Mesendoderm (in vitro differentiated cells): ENCODE measurements at regions not wholly inside any gene's neighbourhood (a gene's known extent, or its start where the extent isn't known, plus 50 kb on each side); places are given as distances from the start of the nearest gene placed in this dataset.

Source experiments
- DNase-seq: peaks from one replicate; pipeline ENCODE4 v3.0.0; 2013
- H2AK5ac ChIP-seq: 2 replicates; pipeline ENCODE4 v1.6.1; 2013; ENCODE audit warnings: low read length, inconsistent platforms
- H2BK120ac ChIP-seq: 2 replicates; pipeline ENCODE4 v1.6.1; 2013; ENCODE audit warnings: low read depth, mild to moderate bottlenecking, low read length, moderate library complexity, mixed read lengths
- H2BK15ac ChIP-seq: replicated peaks from 2 replicates; pipeline ENCODE4 v1.6.1; 2013; ENCODE audit warnings: low read depth, mild to moderate bottlenecking, moderate library complexity
- H2BK5ac ChIP-seq: 2 replicates; pipeline ENCODE4 v1.6.1; 2013; ENCODE audit warnings: low read length, inconsistent platforms
- H3K18ac ChIP-seq: 2 replicates; pipeline ENCODE4 v1.6.1; 2013; ENCODE audit warnings: mild to moderate bottlenecking, low read length, mixed read lengths
- H3K23ac ChIP-seq: one replicate; pipeline ENCODE4 v1.6.1; 2013; ENCODE audit warnings: low read length
- H3K27ac ChIP-seq: 2 replicates; pipeline ENCODE4 v1.5.1; 2013; ENCODE audit warnings: low read depth, mild to moderate bottlenecking, inconsistent platforms, low read length, moderate library complexity
- H3K27me3 ChIP-seq: 2 replicates; pipeline ENCODE4 v1.6.1; 2013; ENCODE audit warnings: low read length, control low read depth, mild to moderate bottlenecking, inconsistent platforms; ENCODE audit not compliant: insufficient read depth, poor library complexity
- H3K36me3 ChIP-seq: 2 replicates; pipeline ENCODE4 v1.6.1; 2013; ENCODE audit warnings: low read length, inconsistent platforms; ENCODE audit not compliant: control insufficient read depth, insufficient read depth
- H3K4ac ChIP-seq: one replicate; pipeline ENCODE4 v1.6.1; 2013; ENCODE audit warnings: low read depth, mild to moderate bottlenecking, low read length, moderate library complexity
- H3K4me1 ChIP-seq: 2 replicates; pipeline ENCODE4 v1.6.1; 2013; ENCODE audit warnings: low read depth, low read length, inconsistent platforms; ENCODE audit not compliant: control insufficient read depth
- H3K4me2 ChIP-seq: 2 replicates; pipeline ENCODE4 v1.6.1; 2013; ENCODE audit warnings: low read length
- H3K4me3 ChIP-seq: 2 replicates; pipeline ENCODE4 v1.5.1; 2013; ENCODE audit warnings: mild to moderate bottlenecking, low read length
- H3K56ac ChIP-seq: one replicate; pipeline ENCODE4 v1.6.1; 2013; ENCODE audit warnings: low read length
- H3K79me1 ChIP-seq: 2 replicates; pipeline ENCODE4 v1.6.1; 2013; ENCODE audit warnings: low read length, inconsistent platforms
- H3K79me2 ChIP-seq: 2 replicates; pipeline ENCODE4 v1.6.1; 2013; ENCODE audit warnings: mild to moderate bottlenecking, low read length; ENCODE audit not compliant: control insufficient read depth, insufficient read depth
- H3K9ac ChIP-seq: 2 replicates; pipeline ENCODE4 v1.6.1; 2013; ENCODE audit warnings: low read length, inconsistent platforms
- H4K5ac ChIP-seq: one replicate; pipeline ENCODE4 v1.6.1; 2013; ENCODE audit warnings: low read length
- H4K8ac ChIP-seq: one replicate; pipeline ENCODE4 v1.6.1; 2013; ENCODE audit warnings: low read depth, mild to moderate bottlenecking, control low read depth, low read length, moderate library complexity
- WGBS: extraction: QIAGEN DNeasy Blood & Tissue Kit; methylation state at CpG from one replicate; pipeline ENCODE4 v1.1.7; 2013; ENCODE audit warnings: low lambda C conversion rate, missing lambda C conversion rate; ENCODE audit not compliant: insufficient coverage; ENCODE audit errors: extremely low coverage; 5-methylcytosine and 5-hydroxymethylcytosine counted together

DNA sequence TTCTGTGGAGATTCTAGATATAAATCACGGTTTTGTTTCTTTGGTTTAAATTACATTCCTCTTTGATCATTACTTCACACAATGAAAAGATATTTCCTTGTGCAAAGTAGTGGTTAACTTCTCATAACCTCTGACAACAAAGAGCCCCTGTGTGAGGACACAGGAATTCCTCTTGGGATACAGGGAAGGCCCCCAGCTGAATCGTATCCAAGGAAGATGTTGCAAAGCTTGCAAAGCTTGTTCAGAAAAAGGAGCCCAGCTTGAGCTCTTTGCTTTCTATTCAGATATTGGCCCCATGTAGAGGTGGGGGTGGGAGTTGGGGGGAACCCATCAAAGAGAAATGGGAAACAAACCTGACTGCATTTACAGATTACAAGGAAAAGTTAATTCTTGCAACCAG, 145.7 kb downstream of the RELL1 start:
- Histone ChIP-seq H3K27ac (no peak overlapping the region), H2BK5ac (no peak overlapping the region), H3K18ac (no peak overlapping the region), H3K4me2 (no peak overlapping the region), H3K36me3 (no peaks in the 10 kb centered on the region), H3K79me1 (no peaks in the 10 kb centered on the region), H3K27me3 (no peaks in the 10 kb centered on the region), H4K5ac (no peak overlapping the region), H2BK120ac (no peak overlapping the region), H3K4ac (no peak overlapping the region), H2AK5ac (no peak overlapping the region), H2BK15ac (no peak overlapping the region), H4K8ac (no peak overlapping the region), H3K56ac (no peak overlapping the region), H3K4me3 (no peak overlapping the region), H3K4me1 (peaks cover 2% of the 10 kb centered on the region), H3K9ac (no peak overlapping the region), H3K23ac (no peak overlapping the region), H3K79me2 (no peaks in the 10 kb centered on the region)
- DNase-seq = peak; percentile 26
- no CpG with 5 or more reads among the region's 2 CpGs for WGBS

DNA sequence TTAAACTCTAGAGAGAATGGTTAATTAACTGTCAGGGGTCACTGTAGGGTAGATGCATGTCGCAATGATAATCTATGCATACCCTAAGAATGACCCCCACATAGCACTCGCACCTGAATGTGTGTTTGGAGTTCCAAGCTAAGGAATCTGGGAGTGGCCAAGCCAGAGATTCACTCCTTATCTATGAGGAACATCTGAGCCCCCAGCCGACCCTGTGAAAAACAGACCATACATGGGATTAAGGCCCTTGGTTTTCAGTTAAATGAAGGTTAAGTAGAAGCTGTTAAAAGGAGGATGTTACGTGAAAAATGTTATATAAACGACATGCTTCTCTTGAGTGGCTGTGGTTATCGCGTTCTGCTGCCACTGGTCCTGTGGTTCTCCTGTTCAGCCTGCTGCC, 147.2 kb downstream of the RELL1 start:
- Histone ChIP-seq H2BK5ac (no peak overlapping the region), H3K79me2 (no peaks in the 10 kb centered on the region), H2BK15ac (no peak overlapping the region), H3K36me3 (no peaks in the 10 kb centered on the region), H2BK120ac (no peak overlapping the region), H3K23ac (no peak overlapping the region), H3K9ac (no peak overlapping the region), H4K8ac (no peak overlapping the region), H4K5ac (no peak overlapping the region), H3K27ac (no peak overlapping the region), H3K4me2 (no peak overlapping the region), H3K4ac (no peak overlapping the region), H3K4me1 (peaks cover 2% of the 10 kb centered on the region), H3K18ac (no peak overlapping the region), H3K56ac (no peak overlapping the region), H3K79me1 (no peaks in the 10 kb centered on the region), H3K27me3 (no peaks in the 10 kb centered on the region), H3K4me3 (no peak overlapping the region), H2AK5ac (no peak overlapping the region)
- peak; percentile 81 for DNase-seq
- no CpG with 5 or more reads among the region's 7 CpGs for WGBS

DNA sequence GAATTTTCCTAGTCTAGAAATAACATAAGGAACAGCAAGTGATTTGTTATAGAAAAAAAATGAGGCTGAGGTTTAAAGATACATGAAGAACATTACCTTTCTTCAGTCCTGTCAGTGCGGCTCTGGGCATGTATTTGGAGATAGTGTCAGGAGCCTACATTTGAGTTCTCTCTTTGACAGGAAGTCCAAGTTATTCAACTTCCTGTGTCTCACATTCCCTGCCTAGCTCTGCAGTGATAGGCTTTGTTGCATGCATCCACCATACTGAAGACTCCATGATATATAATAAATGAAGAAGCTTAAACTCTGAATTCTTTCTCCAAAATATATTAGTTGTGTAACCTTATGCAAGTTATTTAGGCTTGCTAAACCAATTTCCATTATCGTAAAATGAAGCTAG, 148.7 kb downstream of the RELL1 start:
- no peaks in the 10 kb centered on the region for H3K27me3 ChIP-seq
- no peak overlapping the region for H2BK5ac ChIP-seq
- no peak overlapping the region for H3K4me3 ChIP-seq
- no peak overlapping the region for H3K56ac ChIP-seq
- no peak overlapping the region for H3K4ac ChIP-seq
- H3K36me3 ChIP-seq = no peaks in the 10 kb centered on the region
- no peaks in the 10 kb centered on the region for H3K79me2 ChIP-seq
- no peak overlapping the region for H3K4me2 ChIP-seq
- peaks cover 2% of the 10 kb centered on the region for H3K4me1 ChIP-seq
- H3K27ac ChIP-seq = no peak overlapping the region
- no peak overlapping the region for H2BK120ac ChIP-seq
- H3K18ac ChIP-seq = no peak overlapping the region
- H4K8ac ChIP-seq = no peak overlapping the region
- no peak overlapping the region for H3K23ac ChIP-seq
- no peak overlapping the region for H2BK15ac ChIP-seq
- DNase-seq = no peak
- WGBS = no CpG with 5 or more reads among the region's 2 CpGs
- no peaks in the 10 kb centered on the region for H3K79me1 ChIP-seq
- H3K9ac ChIP-seq = no peak overlapping the region
- no peak overlapping the region for H2AK5ac ChIP-seq
- H4K5ac ChIP-seq = no peak overlapping the region

DNA sequence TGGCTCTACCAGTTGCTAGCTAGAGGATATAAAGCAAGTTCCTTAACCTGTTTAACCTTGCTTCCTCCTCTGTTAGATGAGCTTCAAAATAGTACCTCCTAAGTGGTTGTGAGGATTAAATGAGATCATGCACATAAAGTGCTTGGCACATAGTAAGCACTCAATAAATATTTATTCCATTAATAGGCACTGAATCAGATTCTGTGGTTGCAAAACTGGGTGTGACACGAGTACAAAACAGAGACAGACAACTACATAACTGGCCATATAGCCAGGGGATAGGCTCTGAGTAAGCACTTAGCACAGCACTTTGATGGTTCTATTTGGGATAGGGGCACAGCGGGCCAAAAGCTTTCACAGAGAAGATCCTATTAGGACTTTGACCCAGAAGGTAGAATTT, 150.3 kb downstream of the RELL1 start:
- Histone ChIP-seq H3K4ac (no peak overlapping the region), H3K4me2 (no peak overlapping the region), H3K27me3 (no peaks in the 10 kb centered on the region), H3K79me1 (no peaks in the 10 kb centered on the region), H2BK15ac (no peak overlapping the region), H4K5ac (no peak overlapping the region), H3K4me1 (no peaks in the 10 kb centered on the region), H3K23ac (no peak overlapping the region), H3K18ac (no peak overlapping the region), H2AK5ac (no peak overlapping the region), H3K9ac (no peak overlapping the region), H2BK5ac (no peak overlapping the region), H3K56ac (no peak overlapping the region), H4K8ac (no peak overlapping the region), H3K27ac (no peak overlapping the region), H2BK120ac (no peak overlapping the region), H3K36me3 (no peaks in the 10 kb centered on the region), H3K79me2 (no peaks in the 10 kb centered on the region), H3K4me3 (no peak overlapping the region)
- no peak for DNase-seq
- no CpG with 5 or more reads among the region's 2 CpGs for WGBS

DNA sequence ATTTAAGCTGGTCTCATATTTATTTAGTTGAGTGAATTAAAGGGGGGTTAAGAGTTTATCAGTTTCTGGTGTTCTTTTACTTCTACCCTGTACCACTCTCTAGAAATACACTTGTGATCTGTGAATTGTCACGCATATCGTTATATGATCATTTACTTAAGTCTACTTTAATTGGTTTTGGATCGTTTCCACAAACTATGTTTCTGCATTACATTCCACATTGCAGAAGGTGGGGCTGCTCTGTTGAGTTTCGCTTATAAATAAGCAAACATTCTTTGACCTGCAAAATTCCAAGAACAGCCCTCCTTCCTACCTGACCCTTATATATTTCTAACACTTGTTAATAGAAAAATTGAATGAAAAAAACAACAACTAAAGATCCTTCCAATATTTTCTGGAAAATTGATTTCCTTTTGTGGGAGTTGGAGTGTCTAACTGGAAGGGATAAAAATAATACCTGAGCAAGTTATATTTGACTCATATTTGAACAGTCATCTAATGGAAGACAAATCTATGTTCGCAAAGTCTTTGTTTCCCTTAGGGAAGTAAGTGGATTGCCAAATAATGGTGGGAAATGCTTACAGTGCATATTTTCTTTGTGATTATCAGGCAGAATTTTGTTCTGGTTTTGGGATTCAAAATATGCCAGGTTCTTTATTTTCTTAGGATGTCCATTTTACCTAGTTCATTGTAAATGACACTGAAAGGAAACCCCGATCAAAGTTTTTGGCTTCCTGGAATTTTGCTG, 152.7 kb downstream of the RELL1 start:
- H3K27ac ChIP-seq = no peak overlapping the region
- H3K36me3 ChIP-seq = no peaks in the 10 kb centered on the region
- no peak overlapping the region for H3K9ac ChIP-seq
- no peaks in the 10 kb centered on the region for H3K27me3 ChIP-seq
- H3K4ac ChIP-seq = no peak overlapping the region
- no peak overlapping the region for H2AK5ac ChIP-seq
- no peaks in the 10 kb centered on the region for H3K4me1 ChIP-seq
- no peak overlapping the region for H3K56ac ChIP-seq
- no peak for DNase-seq
- H3K4me3 ChIP-seq = no peak overlapping the region
- no peak overlapping the region for H3K4me2 ChIP-seq
- no peaks in the 10 kb centered on the region for H3K79me2 ChIP-seq
- H3K79me1 ChIP-seq = no peaks in the 10 kb centered on the region
- H2BK15ac ChIP-seq = no peak overlapping the region
- no peak overlapping the region for H2BK120ac ChIP-seq
- H3K23ac ChIP-seq = no peak overlapping the region
- no peak overlapping the region for H4K5ac ChIP-seq
- no peak overlapping the region for H3K18ac ChIP-seq
- WGBS = no CpG with 5 or more reads among the region's 6 CpGs
- no peak overlapping the region for H2BK5ac ChIP-seq
- no peak overlapping the region for H4K8ac ChIP-seq

DNA sequence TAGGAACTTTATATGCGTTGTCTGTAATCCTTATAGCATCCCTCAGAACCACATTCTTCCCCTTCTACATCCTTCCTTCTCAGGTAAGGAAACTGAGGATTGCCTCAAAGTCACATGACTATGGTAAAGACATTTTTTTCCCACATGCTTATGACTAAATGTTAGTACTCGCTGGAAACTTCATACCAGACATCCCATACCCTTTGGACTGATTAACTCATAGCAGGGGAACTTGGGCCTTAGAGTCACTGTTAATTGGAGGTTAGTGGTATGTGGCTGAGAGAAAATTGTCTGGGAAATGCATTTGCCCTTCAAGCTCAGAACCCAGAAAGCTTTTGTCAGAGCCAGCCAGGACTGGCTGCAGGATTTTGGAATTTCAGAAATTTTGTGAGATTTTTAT, 155.0 kb downstream of the RELL1 start:
- Histone ChIP-seq H2AK5ac (no peak overlapping the region), H3K27me3 (no peaks in the 10 kb centered on the region), H3K27ac (no peak overlapping the region), H3K4me1 (no peaks in the 10 kb centered on the region), H3K9ac (no peak overlapping the region), H3K18ac (no peak overlapping the region), H3K79me2 (no peaks in the 10 kb centered on the region), H3K4me3 (no peak overlapping the region), H2BK5ac (no peak overlapping the region), H3K23ac (no peak overlapping the region), H3K56ac (no peak overlapping the region), H3K4ac (no peak overlapping the region), H4K8ac (no peak overlapping the region), H3K4me2 (no peak overlapping the region), H3K36me3 (no peaks in the 10 kb centered on the region), H4K5ac (no peak overlapping the region), H3K79me1 (no peaks in the 10 kb centered on the region), H2BK120ac (no peak overlapping the region), H2BK15ac (no peak overlapping the region)
- WGBS = no CpG with 5 or more reads among the region's 2 CpGs
- DNase-seq = no peak
